Activated T-cell treated with anti-CD3 and anti-CD28 coated beads, Interleukin-2, amount 50 U/mL, for 24 hours (primary cell): ENCODE measurements at regions not wholly inside any gene's neighbourhood (a gene's known extent, or its start where the extent isn't known, plus 50 kb on each side); places are given as distances from the start of the nearest gene placed in this dataset.

Experiments used
- DNase-seq: peaks from one replicate; pipeline ENCODE4 v3.0.0-alpha.2; 2020
- H3K27ac Mint-ChIP-seq: 2 replicates; pipeline ENCODE4 v1.8.0; 2020; ENCODE audit warnings: mild to moderate bottlenecking, mixed read lengths
- H3K27me3 Mint-ChIP-seq: 2 replicates; pipeline ENCODE4 v1.8.0; 2020; ENCODE audit warnings: mixed read lengths
- H3K36me3 Mint-ChIP-seq: 2 replicates; pipeline ENCODE4 v1.8.0; 2020; ENCODE audit warnings: low read depth, mixed read lengths
- H3K4me1 Mint-ChIP-seq: 2 replicates; pipeline ENCODE4 v1.8.0; 2020; ENCODE audit warnings: low read depth, mixed read lengths
- H3K4me3 Mint-ChIP-seq: 2 replicates; pipeline ENCODE4 v1.8.0; 2020; ENCODE audit warnings: mild to moderate bottlenecking, moderate library complexity, mixed read lengths
- H3K9me3 Mint-ChIP-seq: 2 replicates; pipeline ENCODE4 v1.8.0; 2020; ENCODE audit warnings: mixed read lengths

GRCh38 chr5:174205939-174206338 lies 160.4 kb downstream of the NSG2 start:
- no peak overlapping the region for H3K4me3 Mint-ChIP-seq

GRCh38 chr5:174210596-174211276 lies 165.2 kb downstream of the NSG2 start:
- H3K27ac Mint-ChIP-seq = no peak overlapping the region
- H3K9me3 Mint-ChIP-seq = no peaks in the 10 kb centered on the region
- H3K4me1 Mint-ChIP-seq = no peaks in the 10 kb centered on the region
- H3K36me3 Mint-ChIP-seq = no peaks in the 10 kb centered on the region
- H3K4me3 Mint-ChIP-seq = no peak overlapping the region
- peaks cover 12% of the 10 kb centered on the region for H3K27me3 Mint-ChIP-seq
- DNase-seq = no peak

More at GRCh38 chr5:174205939-174206338, 160.4 kb downstream of the NSG2 start:
- DNase-seq = no peak
- H3K27me3 Mint-ChIP-seq = peaks cover 17% of the 10 kb centered on the region
- no peak overlapping the region for H3K27ac Mint-ChIP-seq
- peaks cover 5% of the 10 kb centered on the region for H3K9me3 Mint-ChIP-seq
- H3K4me1 Mint-ChIP-seq = no peaks in the 10 kb centered on the region
- H3K36me3 Mint-ChIP-seq = no peaks in the 10 kb centered on the region

- H3K4me3 Mint-ChIP-seq = no peak overlapping the region
- H3K36me3 Mint-ChIP-seq = no peaks in the 10 kb centered on the region
- no peaks in the 10 kb centered on the region for H3K9me3 Mint-ChIP-seq
- DNase-seq = no peak
- peaks cover 12% of the 10 kb centered on the region for H3K27me3 Mint-ChIP-seq
- H3K4me1 Mint-ChIP-seq = no peaks in the 10 kb centered on the region
- no peak overlapping the region for H3K27ac Mint-ChIP-seq
Measured at GRCh38 chr5:174211277-174211626, 165.7 kb downstream of the NSG2 start.

GRCh38 chr5:174217527-174217926 lies 172.0 kb downstream of the NSG2 start:
- DNase-seq = no peak
- H3K36me3 Mint-ChIP-seq = no peaks in the 10 kb centered on the region
- peaks cover 7% of the 10 kb centered on the region for H3K27me3 Mint-ChIP-seq
- H3K4me1 Mint-ChIP-seq = no peaks in the 10 kb centered on the region
- H3K9me3 Mint-ChIP-seq = peaks cover 3% of the 10 kb centered on the region
- no peak overlapping the region for H3K4me3 Mint-ChIP-seq
- no peak overlapping the region for H3K27ac Mint-ChIP-seq

- no peak for DNase-seq
- Mint-ChIP-seq H3K4me1 (no peaks in the 10 kb centered on the region), H3K27ac (no peak overlapping the region), H3K36me3 (no peaks in the 10 kb centered on the region), H3K27me3 (peaks cover 10% of the 10 kb centered on the region), H3K9me3 (peaks cover 3% of the 10 kb centered on the region), H3K4me3 (no peak overlapping the region)
Measured at GRCh38 chr5:174218162-174218561, 172.7 kb downstream of the NSG2 start.

- peaks cover 13% of the 10 kb centered on the region for H3K27me3 Mint-ChIP-seq
- DNase-seq = no peak
- peaks cover 3% of the 10 kb centered on the region for H3K9me3 Mint-ChIP-seq
- no peak overlapping the region for H3K27ac Mint-ChIP-seq
- no peaks in the 10 kb centered on the region for H3K4me1 Mint-ChIP-seq
- H3K4me3 Mint-ChIP-seq = no peak overlapping the region
- no peaks in the 10 kb centered on the region for H3K36me3 Mint-ChIP-seq
Measured at GRCh38 chr5:174220417-174220816, 174.9 kb downstream of the NSG2 start.

- no peak overlapping the region for H3K4me3 Mint-ChIP-seq
- DNase-seq = no peak
- H3K27me3 Mint-ChIP-seq = peaks cover 15% of the 10 kb centered on the region
- no peaks in the 10 kb centered on the region for H3K4me1 Mint-ChIP-seq
- peaks cover 3% of the 10 kb centered on the region for H3K9me3 Mint-ChIP-seq
- H3K27ac Mint-ChIP-seq = no peak overlapping the region
- H3K36me3 Mint-ChIP-seq = no peaks in the 10 kb centered on the region
Measured at GRCh38 chr5:174221436-174221835, 175.9 kb downstream of the NSG2 start.

GRCh38 chr5:174221946-174222345 lies 176.4 kb downstream of the NSG2 start:
- Mint-ChIP-seq H3K9me3 (peaks cover 3% of the 10 kb centered on the region), H3K4me3 (no peak overlapping the region), H3K27ac (no peak overlapping the region), H3K4me1 (no peaks in the 10 kb centered on the region), H3K36me3 (no peaks in the 10 kb centered on the region), H3K27me3 (peaks cover 16% of the 10 kb centered on the region)
- DNase-seq = no peak

GRCh38 chr5:174222891-174223290 lies 177.4 kb downstream of the NSG2 start:
- no peaks in the 10 kb centered on the region for H3K36me3 Mint-ChIP-seq

GRCh38 chr5:174223355-174223754 lies 177.8 kb downstream of the NSG2 start:
- Mint-ChIP-seq H3K27ac (no peak overlapping the region), H3K36me3 (no peaks in the 10 kb centered on the region), H3K4me1 (no peaks in the 10 kb centered on the region)

More at GRCh38 chr5:174222891-174223290, 177.4 kb downstream of the NSG2 start:
- Mint-ChIP-seq H3K27me3 (peaks cover 18% of the 10 kb centered on the region), H3K4me1 (no peaks in the 10 kb centered on the region), H3K27ac (no peak overlapping the region), H3K4me3 (no peak overlapping the region), H3K9me3 (peaks cover 3% of the 10 kb centered on the region)
- no peak for DNase-seq

GRCh38 chr5:174229068-174229467 lies 183.6 kb downstream of the NSG2 start:
- DNase-seq = no peak
- H3K4me1 Mint-ChIP-seq = no peaks in the 10 kb centered on the region
- H3K4me3 Mint-ChIP-seq = no peak overlapping the region
- no peaks in the 10 kb centered on the region for H3K36me3 Mint-ChIP-seq
- H3K27me3 Mint-ChIP-seq = peaks cover 26% of the 10 kb centered on the region
- no peaks in the 10 kb centered on the region for H3K9me3 Mint-ChIP-seq
- no peak overlapping the region for H3K27ac Mint-ChIP-seq

More at GRCh38 chr5:174223355-174223754, 177.8 kb downstream of the NSG2 start:
- H3K27me3 Mint-ChIP-seq = peaks cover 18% of the 10 kb centered on the region
- no peak overlapping the region for H3K4me3 Mint-ChIP-seq
- peaks cover under 1% of the 10 kb centered on the region for H3K9me3 Mint-ChIP-seq
- DNase-seq = no peak

- H3K4me1 Mint-ChIP-seq = no peaks in the 10 kb centered on the region
- H3K27me3 Mint-ChIP-seq = peaks cover 24% of the 10 kb centered on the region
- H3K4me3 Mint-ChIP-seq = no peak overlapping the region
- no peaks in the 10 kb centered on the region for H3K36me3 Mint-ChIP-seq
- no peak for DNase-seq
- H3K9me3 Mint-ChIP-seq = no peaks in the 10 kb centered on the region
- no peak overlapping the region for H3K27ac Mint-ChIP-seq
Measured at GRCh38 chr5:174229514-174230370, 184.2 kb downstream of the NSG2 start.

- no peaks in the 10 kb centered on the region for H3K36me3 Mint-ChIP-seq
- no peaks in the 10 kb centered on the region for H3K4me1 Mint-ChIP-seq
- peaks cover 17% of the 10 kb centered on the region for H3K27me3 Mint-ChIP-seq
- no peaks in the 10 kb centered on the region for H3K9me3 Mint-ChIP-seq
- no peak overlapping the region for H3K27ac Mint-ChIP-seq
- H3K4me3 Mint-ChIP-seq = no peak overlapping the region
- DNase-seq = no peak
Measured at GRCh38 chr5:174231956-174232487, 186.5 kb downstream of the NSG2 start.

- no peak for DNase-seq
- peaks cover 7% of the 10 kb centered on the region for H3K9me3 Mint-ChIP-seq
- H3K36me3 Mint-ChIP-seq = no peaks in the 10 kb centered on the region
- H3K27ac Mint-ChIP-seq = no peak overlapping the region
- H3K4me1 Mint-ChIP-seq = no peaks in the 10 kb centered on the region
- no peak overlapping the region for H3K4me3 Mint-ChIP-seq
- peaks cover 16% of the 10 kb centered on the region for H3K27me3 Mint-ChIP-seq
Measured at GRCh38 chr5:174234388-174234787, 188.9 kb downstream of the NSG2 start.
